Neural cell (in vitro differentiated cells): ENCODE measurements at regions not wholly inside any gene's neighbourhood (a gene's known extent, or its start where the extent isn't known, plus 50 kb on each side); places are given as distances from the start of the nearest gene placed in this dataset.

ENCODE experiments used
- H2AFZ ChIP-seq: fragments of 200-600, 300-800 bp; sonication (generic), shearing (Covaris generic); 2 replicates; pipeline ENCODE4 v1.6.0; 2014; ENCODE audit warnings: low read depth, mild to moderate bottlenecking, antibody characterized with exemption, low read length, moderate library complexity
- H3F3A ChIP-seq: fragments of 200-600 bp; shearing (Covaris generic); 2 replicates; pipeline ENCODE4 v1.6.1; 2016; ENCODE audit warnings: mild to moderate bottlenecking, moderate library complexity, mixed read lengths, antibody characterized with exemption, low read length; ENCODE audit not compliant: insufficient read depth, poor library complexity, severe bottlenecking
- H3K27ac ChIP-seq: fragments of 200-600, 300-800 bp; sonication (generic), shearing (Covaris generic); 2 replicates; pipeline ENCODE4 v1.5.1; 2014; ENCODE audit warnings: mild to moderate bottlenecking, low read length, moderate library complexity
- H3K27me3 ChIP-seq: fragments of 300-800, 200-600 bp; sonication (generic), shearing (Covaris generic); 2 replicates; pipeline ENCODE4 v1.6.0; 2014; ENCODE audit warnings: mild to moderate bottlenecking, low read depth, low read length, moderate library complexity; ENCODE audit not compliant: insufficient read depth
- H3K36me3 ChIP-seq: fragments of 300-800, 200-600 bp; sonication (generic), shearing (Covaris generic); 2 replicates; pipeline ENCODE4 v1.5.1; 2014; ENCODE audit warnings: mild to moderate bottlenecking, antibody characterized with exemption, low read length, moderate library complexity; ENCODE audit not compliant: insufficient read depth
- H3K4me2 ChIP-seq: fragments of 300-800, 200-600 bp; sonication (generic), shearing (Covaris generic); 2 replicates; pipeline ENCODE4 v1.6.0; 2014; ENCODE audit warnings: mild to moderate bottlenecking, low read length
- H3K4me3 ChIP-seq: fragments of 300-800, 200-600 bp; sonication (generic), shearing (Covaris generic); 2 replicates; pipeline ENCODE4 v1.5.1; 2014; ENCODE audit warnings: mild to moderate bottlenecking, low read length, moderate library complexity
- H3K79me2 ChIP-seq: fragments of 200-600 bp; shearing (Covaris generic); replicated peaks from 2 replicates; pipeline ENCODE4 v1.6.0; 2014; ENCODE audit warnings: mild to moderate bottlenecking, low read length, moderate library complexity; ENCODE audit not compliant: insufficient read depth
- H3K9ac ChIP-seq: fragments of 300-800, 200-600 bp; sonication (generic), shearing (Covaris generic); 2 replicates; pipeline ENCODE4 v1.6.1; 2016; ENCODE audit warnings: mild to moderate bottlenecking, low read length, mixed read lengths
- H3K9me2 ChIP-seq: fragments of 200-600 bp; shearing (Covaris generic); 2 replicates; pipeline ENCODE4 v1.6.1; 2016; ENCODE audit warnings: mild to moderate bottlenecking, low read length, mixed read lengths; ENCODE audit not compliant: insufficient read depth
- H3K9me3 ChIP-seq: fragments of 200-600, 300-800 bp; sonication (generic), shearing (Covaris generic); 2 replicates; pipeline ENCODE4 v1.6.1; 2016; ENCODE audit warnings: mild to moderate bottlenecking, mixed run types, low read length, moderate library complexity, mixed read lengths
- H4K20me1 ChIP-seq: fragments of 200-600 bp; shearing (Covaris generic); 2 replicates; pipeline ENCODE4 v1.6.1; 2016; ENCODE audit warnings: mild to moderate bottlenecking, mixed run types; ENCODE audit not compliant: insufficient read depth
- EP300 ChIP-seq: fragments of 450-650 bp; conservative IDR thresholded peaks from 2 replicates; pipeline ENCODE4 v1.6.1; 2014; ENCODE audit warnings: antibody characterized with exemption, mild to moderate bottlenecking, moderate library complexity; ENCODE audit not compliant: poor library complexity, severe bottlenecking
- EZH2 ChIP-seq: fragments of 200-600, 300-800 bp; shearing (Covaris generic), sonication (generic); IDR thresholded peaks from 2 replicates; pipeline ENCODE4 v1.6.1; 2014; ENCODE audit warnings: antibody characterized with exemption, low read length, borderline replicate concordance, mild to moderate bottlenecking; ENCODE audit not compliant: insufficient read depth, poor library complexity, severe bottlenecking
- MXI1 ChIP-seq: fragments of 450-650 bp; conservative IDR thresholded peaks from 2 replicates; pipeline ENCODE4 v1.6.1; 2014; ENCODE audit warnings: antibody characterized with exemption, mild to moderate bottlenecking; ENCODE audit not compliant: poor library complexity, severe bottlenecking
- POLR2AphosphoS5 ChIP-seq: IDR thresholded peaks from 2 replicates; pipeline ENCODE4 v1.6.1; 2012
- RAD21 ChIP-seq: fragments of 450-650 bp; conservative IDR thresholded peaks from 2 replicates; pipeline ENCODE4 v1.6.1; 2014; ENCODE audit warnings: antibody characterized with exemption, mild to moderate bottlenecking, moderate library complexity
- SMC3 ChIP-seq: fragments of 450-650 bp; conservative IDR thresholded peaks from 2 replicates; pipeline ENCODE4 v1.6.1; 2014; ENCODE audit warnings: antibody characterized with exemption, mild to moderate bottlenecking, moderate library complexity; ENCODE audit not compliant: poor library complexity
- TAF1 ChIP-seq: IDR thresholded peaks from 2 replicates; pipeline ENCODE4 v1.6.1; 2012; ENCODE audit warnings: low read depth
- TF ChIP-seq, protein P1 (sequence below): fragments of 450-650 bp; IDR thresholded peaks from 2 replicates; pipeline ENCODE4 v1.5.1; 2014; ENCODE audit warnings: antibody characterized with exemption, mild to moderate bottlenecking, moderate library complexity; ENCODE audit not compliant: poor library complexity, severe bottlenecking
- TF ChIP-seq, protein P2 (sequence below): IDR thresholded peaks from 2 replicates; pipeline ENCODE4 v1.6.1; 2012; ENCODE audit warnings: borderline replicate concordance

DNA sequence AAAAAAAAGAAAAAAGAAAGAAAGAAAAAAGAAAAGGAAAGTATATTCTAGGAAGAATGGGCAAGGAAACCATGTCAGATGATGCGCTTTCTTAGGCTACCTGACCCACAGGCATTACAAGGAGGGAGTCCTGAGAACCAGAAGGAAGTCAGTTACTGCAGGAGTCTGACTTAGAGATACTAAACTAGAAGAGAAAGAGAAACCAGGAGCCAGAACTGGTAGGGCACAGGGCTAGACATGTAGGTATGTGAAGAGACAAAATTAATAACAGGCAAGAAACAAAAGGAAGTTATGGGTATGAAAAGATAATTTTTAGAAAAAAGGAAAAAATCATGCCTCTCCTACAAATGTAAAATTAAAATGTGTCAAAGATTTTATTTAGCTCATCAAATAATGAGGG is 63.3 kb upstream of the LRRN1 start:
- no peak for TF ChIP-seq EZH2
- TF ChIP-seq TAF1, result no peak
- no peak for TF ChIP-seq POLR2AphosphoS5
- no peak for TF ChIP-seq SMC3
- TF ChIP-seq MXI1, result no peak
- no peak for TF ChIP-seq EP300
- TF ChIP-seq, protein P1, sequence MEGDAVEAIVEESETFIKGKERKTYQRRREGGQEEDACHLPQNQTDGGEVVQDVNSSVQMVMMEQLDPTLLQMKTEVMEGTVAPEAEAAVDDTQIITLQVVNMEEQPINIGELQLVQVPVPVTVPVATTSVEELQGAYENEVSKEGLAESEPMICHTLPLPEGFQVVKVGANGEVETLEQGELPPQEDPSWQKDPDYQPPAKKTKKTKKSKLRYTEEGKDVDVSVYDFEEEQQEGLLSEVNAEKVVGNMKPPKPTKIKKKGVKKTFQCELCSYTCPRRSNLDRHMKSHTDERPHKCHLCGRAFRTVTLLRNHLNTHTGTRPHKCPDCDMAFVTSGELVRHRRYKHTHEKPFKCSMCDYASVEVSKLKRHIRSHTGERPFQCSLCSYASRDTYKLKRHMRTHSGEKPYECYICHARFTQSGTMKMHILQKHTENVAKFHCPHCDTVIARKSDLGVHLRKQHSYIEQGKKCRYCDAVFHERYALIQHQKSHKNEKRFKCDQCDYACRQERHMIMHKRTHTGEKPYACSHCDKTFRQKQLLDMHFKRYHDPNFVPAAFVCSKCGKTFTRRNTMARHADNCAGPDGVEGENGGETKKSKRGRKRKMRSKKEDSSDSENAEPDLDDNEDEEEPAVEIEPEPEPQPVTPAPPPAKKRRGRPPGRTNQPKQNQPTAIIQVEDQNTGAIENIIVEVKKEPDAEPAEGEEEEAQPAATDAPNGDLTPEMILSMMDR, result no peak
- TF ChIP-seq, protein P2, sequence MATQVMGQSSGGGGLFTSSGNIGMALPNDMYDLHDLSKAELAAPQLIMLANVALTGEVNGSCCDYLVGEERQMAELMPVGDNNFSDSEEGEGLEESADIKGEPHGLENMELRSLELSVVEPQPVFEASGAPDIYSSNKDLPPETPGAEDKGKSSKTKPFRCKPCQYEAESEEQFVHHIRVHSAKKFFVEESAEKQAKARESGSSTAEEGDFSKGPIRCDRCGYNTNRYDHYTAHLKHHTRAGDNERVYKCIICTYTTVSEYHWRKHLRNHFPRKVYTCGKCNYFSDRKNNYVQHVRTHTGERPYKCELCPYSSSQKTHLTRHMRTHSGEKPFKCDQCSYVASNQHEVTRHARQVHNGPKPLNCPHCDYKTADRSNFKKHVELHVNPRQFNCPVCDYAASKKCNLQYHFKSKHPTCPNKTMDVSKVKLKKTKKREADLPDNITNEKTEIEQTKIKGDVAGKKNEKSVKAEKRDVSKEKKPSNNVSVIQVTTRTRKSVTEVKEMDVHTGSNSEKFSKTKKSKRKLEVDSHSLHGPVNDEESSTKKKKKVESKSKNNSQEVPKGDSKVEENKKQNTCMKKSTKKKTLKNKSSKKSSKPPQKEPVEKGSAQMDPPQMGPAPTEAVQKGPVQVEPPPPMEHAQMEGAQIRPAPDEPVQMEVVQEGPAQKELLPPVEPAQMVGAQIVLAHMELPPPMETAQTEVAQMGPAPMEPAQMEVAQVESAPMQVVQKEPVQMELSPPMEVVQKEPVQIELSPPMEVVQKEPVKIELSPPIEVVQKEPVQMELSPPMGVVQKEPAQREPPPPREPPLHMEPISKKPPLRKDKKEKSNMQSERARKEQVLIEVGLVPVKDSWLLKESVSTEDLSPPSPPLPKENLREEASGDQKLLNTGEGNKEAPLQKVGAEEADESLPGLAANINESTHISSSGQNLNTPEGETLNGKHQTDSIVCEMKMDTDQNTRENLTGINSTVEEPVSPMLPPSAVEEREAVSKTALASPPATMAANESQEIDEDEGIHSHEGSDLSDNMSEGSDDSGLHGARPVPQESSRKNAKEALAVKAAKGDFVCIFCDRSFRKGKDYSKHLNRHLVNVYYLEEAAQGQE, result no peak
- TF ChIP-seq RAD21, result no peak
- H3K4me2 ChIP-seq, result no peak overlapping the region
- H3K27me3 ChIP-seq, result no peaks in the 10 kb centered on the region
- H3K27ac ChIP-seq, result no peak overlapping the region
- H3K36me3 ChIP-seq, result no peaks in the 10 kb centered on the region
- no peaks in the 10 kb centered on the region for H3K9me3 ChIP-seq
- no peaks in the 10 kb centered on the region for H3K79me2 ChIP-seq
- no peak overlapping the region for H3K9ac ChIP-seq
- H2AFZ ChIP-seq, result no peak overlapping the region
- H3K9me2 ChIP-seq, result no peaks in the 10 kb centered on the region
- no peak overlapping the region for H3K4me3 ChIP-seq
- no peaks in the 10 kb centered on the region for H3F3A ChIP-seq
- no peaks in the 10 kb centered on the region for H4K20me1 ChIP-seq

DNA sequence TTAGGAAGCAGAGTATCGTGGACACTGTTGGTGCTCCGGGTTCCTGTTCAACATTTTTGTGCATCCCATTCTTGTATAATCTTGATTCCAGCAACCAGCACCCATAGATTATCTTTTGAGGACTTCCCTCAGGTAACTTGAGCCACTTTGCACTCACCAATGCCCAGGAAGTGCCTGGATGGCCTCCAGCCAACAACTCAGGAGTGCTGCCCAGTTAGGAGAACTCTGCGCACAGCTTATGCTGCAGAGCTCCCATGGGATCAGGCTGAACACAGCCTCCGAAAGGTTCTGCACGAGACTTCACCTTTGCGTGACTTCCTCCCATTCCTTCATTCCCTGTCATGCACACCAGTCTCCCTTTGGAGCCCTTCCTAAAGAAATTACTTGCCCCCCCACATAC is 64.3 kb upstream of the LRRN1 start:
- TF ChIP-seq SMC3, result no peak
- no peak for TF ChIP-seq EP300
- TF ChIP-seq, protein P2, result no peak
- no peak for TF ChIP-seq EZH2
- TF ChIP-seq MXI1, result no peak
- TF ChIP-seq TAF1, result no peak
- no peak for TF ChIP-seq POLR2AphosphoS5
- TF ChIP-seq, protein P1, result no peak
- Histone ChIP-seq H3K27me3 (no peaks in the 10 kb centered on the region), H2AFZ (no peak overlapping the region), H3F3A (no peaks in the 10 kb centered on the region), H3K9me3 (no peaks in the 10 kb centered on the region), H3K9me2 (no peaks in the 10 kb centered on the region), H3K4me2 (no peak overlapping the region), H3K9ac (no peak overlapping the region), H4K20me1 (no peaks in the 10 kb centered on the region), H3K4me3 (no peak overlapping the region), H3K36me3 (no peaks in the 10 kb centered on the region), H3K79me2 (no peaks in the 10 kb centered on the region), H3K27ac (no peak overlapping the region)
